ENCODE measurements at regions not wholly inside any gene's neighbourhood (a gene's known extent, or its start where the extent isn't known, plus 50 kb on each side); places are given as distances from the start of the nearest gene placed in this dataset.

- DNase-seq (ENCODE audit: missing footprints) (no peak), ATAC-seq (no peak)
- intact Hi-C loops (cut with DNase I) = no loop called here
Measured at GRCh38 chr2:82538590-82539279, 1920.3 kb downstream of the SUCLG1 start.

DNA sequence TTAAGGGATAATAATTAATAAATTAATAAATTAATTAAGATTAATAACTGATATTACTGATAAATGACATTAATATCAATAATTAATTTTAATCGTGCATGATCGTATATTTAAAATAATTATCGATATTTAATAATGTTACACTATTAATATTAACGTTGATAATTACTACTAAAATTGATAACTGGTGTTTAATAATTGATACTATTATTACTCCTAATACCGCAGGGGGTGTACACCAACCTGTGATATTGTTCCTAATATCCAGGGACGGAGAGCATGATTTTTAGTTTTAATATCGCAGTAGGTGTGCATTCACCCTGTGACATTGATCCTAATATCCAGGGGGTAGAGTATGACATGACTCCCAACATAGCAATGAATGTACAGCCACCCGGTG is 1930.8 kb downstream of the SUCLG1 start:
- intact Hi-C loops (cut with DNase I) = no loop called here
- no peak for ATAC-seq
- DNase-seq (ENCODE audit: missing footprints) = no peak

DNA sequence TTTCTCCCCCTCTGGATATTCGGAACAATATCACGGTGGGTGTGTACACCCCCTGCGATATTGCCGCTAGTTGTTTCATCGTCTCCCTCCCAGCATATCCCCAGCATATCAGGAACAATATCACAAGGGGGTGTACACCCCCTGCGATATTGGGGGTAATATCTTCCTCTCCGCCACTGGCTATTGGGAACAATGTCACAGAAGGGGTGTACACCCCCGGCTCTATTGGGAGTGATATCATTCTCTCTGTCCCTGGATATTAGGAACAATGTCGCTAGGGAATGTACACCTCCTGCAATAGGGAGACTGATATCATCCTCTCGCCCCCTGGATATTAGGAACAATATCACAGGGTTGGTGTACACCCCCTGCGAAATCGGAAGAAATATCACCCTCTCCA is 1932.0 kb downstream of the SUCLG1 start:
- ATAC-seq (no peak), DNase-seq (ENCODE audit: missing footprints) (no peak)
- intact Hi-C loops (cut with DNase I) = no loop called here

GRCh38 chr2:82526277-82526676 is 1932.8 kb downstream of the SUCLG1 start:
- intact Hi-C loops (cut with DNase I) = no loop called here
- DNase-seq (ENCODE audit: missing footprints) = no peak
- ATAC-seq = no peak

DNA sequence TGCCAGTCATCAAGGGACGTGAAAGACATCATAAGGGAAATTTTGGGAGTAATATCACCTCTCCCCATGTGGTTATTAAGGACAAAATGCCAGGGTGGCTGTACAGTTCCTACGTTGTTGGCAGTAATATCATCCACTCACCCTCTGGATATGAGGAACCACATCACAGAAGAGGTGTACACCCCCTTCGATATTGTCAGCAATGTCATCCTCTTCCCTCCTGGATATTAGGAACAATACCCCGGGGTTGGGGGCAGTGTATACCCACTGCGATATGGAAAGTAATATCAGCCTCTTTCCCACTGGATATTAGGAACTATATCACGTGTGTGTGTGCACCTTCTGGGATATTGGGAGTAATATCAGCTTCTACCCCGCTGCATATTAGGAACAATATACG is 1933.3 kb downstream of the SUCLG1 start:
- intact Hi-C loops (cut with DNase I) = no loop called here
- ATAC-seq (no peak), DNase-seq (ENCODE audit: missing footprints) (no peak)

DNA sequence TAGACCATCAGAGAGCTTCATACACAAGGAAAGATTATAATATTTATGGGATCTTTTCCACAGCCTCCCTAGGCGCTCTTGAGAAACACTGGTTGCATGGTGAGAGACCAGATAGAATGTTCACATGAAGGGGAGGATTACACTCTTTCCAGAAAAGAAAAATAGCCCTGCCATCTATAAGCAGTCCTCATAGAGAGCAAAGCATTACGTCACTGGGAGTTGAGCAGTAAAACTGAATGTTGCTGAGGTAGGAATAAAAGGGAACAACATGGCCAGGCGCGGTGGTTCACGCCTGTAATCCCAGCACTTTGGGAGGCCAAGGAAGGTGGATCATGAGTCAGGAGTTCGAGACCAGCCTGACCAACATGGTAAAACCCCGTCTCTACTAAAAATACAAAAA is 1934.3 kb downstream of the SUCLG1 start:
- no peak for ATAC-seq
- DNase-seq (ENCODE audit: missing footprints) = no peak
- intact Hi-C loops (cut with DNase I) = no loop called here

GRCh38 chr2:82511894-82512293 is 1947.2 kb downstream of the SUCLG1 start:
- ATAC-seq = no peak
- DNase-seq (ENCODE audit: missing footprints) = no peak
- intact Hi-C loops (cut with DNase I) = no loop called here

DNA sequence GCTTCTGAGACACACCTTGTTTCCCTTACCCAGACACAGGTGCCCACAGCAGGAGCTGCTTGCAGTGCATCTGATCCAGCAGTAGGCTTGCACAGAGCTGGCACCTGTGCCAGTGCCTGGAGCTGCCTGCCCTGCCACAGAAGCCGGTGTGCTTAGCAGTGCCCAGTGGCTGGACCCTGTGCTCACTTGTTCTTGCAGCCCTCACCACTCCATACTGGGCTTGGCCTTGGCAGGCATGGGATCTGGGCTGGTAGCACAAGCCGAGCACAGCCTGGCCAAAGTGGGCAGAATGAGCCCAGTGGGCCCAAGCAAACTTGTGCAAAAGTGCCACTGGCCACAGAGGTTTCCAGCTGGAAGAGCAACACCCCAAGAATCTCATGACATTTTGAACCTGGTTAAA is 1950.4 kb downstream of the SUCLG1 start:
- intact Hi-C loops (cut with DNase I) = no loop called here
- ATAC-seq (no peak), DNase-seq (ENCODE audit: missing footprints) (no peak)

- intact Hi-C loops (cut with DNase I) = no loop called here
- DNase-seq (ENCODE audit: missing footprints) (no peak), ATAC-seq (no peak)
Measured at GRCh38 chr2:82507657-82508056, 1951.4 kb downstream of the SUCLG1 start.

DNA sequence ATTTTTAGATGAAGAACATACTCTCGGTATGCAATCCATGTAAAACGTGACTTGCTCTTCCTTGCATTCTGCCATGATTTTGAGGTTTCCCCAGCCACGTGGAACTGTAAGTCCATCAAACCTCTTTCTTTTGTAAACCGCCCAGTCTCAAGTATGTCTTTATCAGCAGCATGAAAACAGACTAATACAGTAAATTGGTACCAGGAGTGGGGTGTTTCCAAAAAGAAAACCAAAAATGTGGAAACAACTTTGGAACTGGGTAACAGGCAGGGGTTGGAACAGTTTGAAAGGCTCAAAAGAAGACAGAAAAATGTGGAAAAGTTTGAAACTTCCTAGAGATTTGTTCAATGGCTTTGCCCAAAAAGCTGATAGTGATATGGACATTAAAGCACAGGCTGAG is 1957.9 kb downstream of the SUCLG1 start:
- DNase-seq (ENCODE audit: missing footprints) (no peak), ATAC-seq (no peak)
- intact Hi-C loops (cut with DNase I) = no loop called here

DNA sequence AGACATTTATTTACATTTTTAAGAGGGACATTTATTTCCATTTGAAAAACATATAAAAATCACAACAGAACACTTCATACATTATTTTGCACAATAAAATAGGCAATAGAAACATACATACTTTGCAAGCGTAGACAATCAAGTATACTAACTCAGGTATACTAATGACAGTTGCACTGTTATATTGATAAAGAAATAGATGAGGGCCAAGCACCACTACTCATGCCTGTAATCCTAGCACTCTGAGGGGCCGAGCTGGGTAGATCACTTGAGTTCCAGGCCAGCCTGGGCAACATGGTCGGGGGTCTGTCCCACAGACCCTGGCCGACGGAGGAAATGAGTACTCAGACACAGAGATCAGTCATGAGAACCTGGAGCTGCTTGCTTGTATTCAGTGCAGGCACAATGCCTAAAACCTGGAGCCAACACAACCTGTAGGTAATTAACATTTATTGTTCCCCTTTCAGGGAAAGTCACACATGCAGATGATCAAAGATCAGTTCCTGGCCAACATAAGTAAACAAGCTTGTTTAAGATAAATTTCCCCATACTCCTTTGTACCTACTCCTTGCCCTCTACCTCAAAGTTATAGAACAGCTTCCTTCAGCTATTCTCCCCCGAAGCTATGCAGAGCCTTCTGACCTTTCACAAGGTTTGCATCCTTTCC is 1960.2 kb downstream of the SUCLG1 start:
- intact Hi-C loops (cut with DNase I) = no loop called here
- DNase-seq (ENCODE audit: missing footprints) = no peak
- no peak for ATAC-seq

DNA sequence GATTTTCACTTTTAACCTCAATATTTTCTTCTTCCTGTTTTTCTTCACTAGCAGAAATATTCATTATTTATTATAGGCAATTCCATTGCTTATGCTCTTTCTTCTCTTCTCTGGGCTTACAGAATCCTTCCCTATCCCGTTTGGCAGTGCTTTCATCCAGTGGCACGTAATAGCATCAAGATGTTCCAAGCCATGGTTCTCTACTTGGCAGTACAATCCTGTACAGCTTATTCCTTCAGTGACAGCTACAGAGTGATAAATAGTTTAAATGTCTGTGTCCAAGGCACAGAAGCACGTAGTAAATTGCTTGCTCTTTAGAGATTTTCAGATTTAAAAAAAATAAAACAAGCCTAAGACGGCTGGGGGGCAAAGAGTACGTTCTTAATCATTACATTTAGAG is 1964.3 kb downstream of the SUCLG1 start:
- ATAC-seq = peak; percentile 87
- DNase-seq (ENCODE audit: missing footprints) = no peak
- intact Hi-C loops (cut with DNase I) = no loop called here

GRCh38 chr2:82491591-82491990 is 1967.5 kb downstream of the SUCLG1 start:
- intact Hi-C loops (cut with DNase I) = no loop called here
- DNase-seq (ENCODE audit: missing footprints) (no peak), ATAC-seq (no peak)

- DNase-seq (ENCODE audit: missing footprints) = no peak
- intact Hi-C loops (cut with DNase I) = no loop called here
- ATAC-seq = no peak
Measured at GRCh38 chr2:82487354-82487753, 1971.7 kb downstream of the SUCLG1 start.

DNA sequence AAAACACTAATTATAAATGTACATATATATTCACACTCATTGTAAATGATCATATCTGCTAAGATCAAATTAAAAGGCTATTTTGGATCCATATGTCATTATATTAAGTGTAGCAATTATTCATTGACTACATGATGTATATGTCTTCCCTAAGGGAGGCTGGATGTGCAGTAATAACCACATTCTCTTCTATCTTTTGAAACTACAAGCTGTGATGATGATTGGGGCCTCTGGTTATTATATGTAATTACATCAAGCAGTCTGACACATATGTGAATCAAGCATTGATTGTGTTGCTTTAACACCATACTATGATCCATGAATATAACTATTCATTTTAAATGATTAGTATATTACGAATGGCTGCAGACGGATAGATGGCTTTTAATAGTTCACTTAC is 1973.4 kb downstream of the SUCLG1 start:
- intact Hi-C loops (cut with DNase I) = no loop called here
- ATAC-seq (no peak), DNase-seq (ENCODE audit: missing footprints) (no peak)

- ATAC-seq (no peak), DNase-seq (ENCODE audit: missing footprints) (no peak)
- intact Hi-C loops (cut with DNase I) = no loop called here
Measured at GRCh38 chr2:82481207-82481606, 1977.9 kb downstream of the SUCLG1 start.

- no peak for ATAC-seq
- DNase-seq (ENCODE audit: missing footprints) = no peak
- intact Hi-C loops (cut with DNase I) = no loop called here
Measured at GRCh38 chr2:82478641-82479040, 1980.4 kb downstream of the SUCLG1 start.

GRCh38 chr2:82476094-82476493 is 1983.0 kb downstream of the SUCLG1 start:
- DNase-seq (ENCODE audit: missing footprints) (no peak), ATAC-seq (no peak)
- intact Hi-C loops (cut with DNase I) = no loop called here

DNA sequence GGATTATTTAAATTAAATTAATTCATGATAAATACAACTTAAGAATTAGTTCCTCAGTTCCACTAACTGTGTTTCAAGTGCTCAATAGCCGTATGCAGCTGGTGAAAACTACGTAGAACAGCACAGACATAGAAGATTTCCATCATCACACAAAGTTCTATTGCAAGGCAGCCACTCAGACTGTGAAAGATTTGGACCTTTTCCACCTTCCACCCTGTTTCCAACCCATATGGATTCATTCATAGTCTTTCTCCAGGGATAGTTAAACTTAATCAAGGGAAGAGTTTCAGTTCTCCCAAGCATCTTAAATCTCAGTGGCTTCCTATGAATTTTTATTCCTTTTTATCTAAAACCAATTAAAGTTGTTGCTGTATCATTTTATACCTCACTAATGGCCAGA is 2030.8 kb downstream of the SUCLG1 start:
- DNase-seq (ENCODE audit: missing footprints) (no peak), ATAC-seq (no peak)
- intact Hi-C loops (cut with DNase I) = no loop called here

GRCh38 chr2:82412021-82412420 is 2047.1 kb downstream of the SUCLG1 start:
- DNase-seq (ENCODE audit: missing footprints) = no peak
- intact Hi-C loops (cut with DNase I) = no loop called here

DNA sequence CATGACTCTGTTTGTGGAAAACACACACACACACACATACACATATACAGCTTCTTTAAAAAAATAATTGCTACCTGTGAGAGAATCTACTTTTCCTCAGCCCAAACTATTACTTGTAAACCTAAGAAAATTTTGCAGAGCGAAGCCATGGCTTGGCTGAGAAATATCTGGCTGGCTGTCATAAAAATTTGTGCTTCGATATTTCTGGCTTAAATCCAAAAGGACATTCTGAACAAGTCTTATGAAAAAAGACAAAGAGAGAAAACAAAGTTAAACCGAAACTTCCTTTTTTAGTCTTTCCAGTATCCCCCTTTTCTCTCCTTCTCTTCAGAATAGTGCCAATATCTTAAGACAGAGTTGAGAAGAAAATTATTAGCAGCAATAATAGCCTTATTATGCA is 2048.0 kb downstream of the SUCLG1 start:
- DNase-seq (ENCODE audit: missing footprints) (no peak), ATAC-seq (no peak)
- intact Hi-C loops (cut with DNase I) = no loop called here

More at GRCh38 chr2:82412021-82412420, 2047.1 kb downstream of the SUCLG1 start:
- no peak for ATAC-seq
